MM.1S (cell line): ENCODE measurements at regions not wholly inside any gene's neighbourhood (a gene's known extent, or its start where the extent isn't known, plus 50 kb on each side); places are given as distances from the start of the nearest gene placed in this dataset.

Experiments
- EZH2 ChIP-seq: fragments of 300-600 bp; sonication (generic); optimal IDR thresholded peaks from 2 replicates; pipeline ENCODE3; 2017; ENCODE audit warnings: low read depth, mild to moderate bottlenecking, antibody characterized with exemption, low read length, mixed read lengths
- EZH2phosphoT487 ChIP-seq: fragments of 300-600 bp; sonication (generic); IDR thresholded peaks from 2 replicates; pipeline ENCODE4 v1.6.1; 2018; ENCODE audit warnings: antibody characterized with exemption, low read length
- TF ChIP-seq, protein P1 (sequence below): fragments of 300-600 bp; sonication (generic); IDR thresholded peaks from 2 replicates; pipeline ENCODE4 v1.5.1; 2016; ENCODE audit warnings: antibody characterized with exemption, low read length, mixed read lengths

DNA sequence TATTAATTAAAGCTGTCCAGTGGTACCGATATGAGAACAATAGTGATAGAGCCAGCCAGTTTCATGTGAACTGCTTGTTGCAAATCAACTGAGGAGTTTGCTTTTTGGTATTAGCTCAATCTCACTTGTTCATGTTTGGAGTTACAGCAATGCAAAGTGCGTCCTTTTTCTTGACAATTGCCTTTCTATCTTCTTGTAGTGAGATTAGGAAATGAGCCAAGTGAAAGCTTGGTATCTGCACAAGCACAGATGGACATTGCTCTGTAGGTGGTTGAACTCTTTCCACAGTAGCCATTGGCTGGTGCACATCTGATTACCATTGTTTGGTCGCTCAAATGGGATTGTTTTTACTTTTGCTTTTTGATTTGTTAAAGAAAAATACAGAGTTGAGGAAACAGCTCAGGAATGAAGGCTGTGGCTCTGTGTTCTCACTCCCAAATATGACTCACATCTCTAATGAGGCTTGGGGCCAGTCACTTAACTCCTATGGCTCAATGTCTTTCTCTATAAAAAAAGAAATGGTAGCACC lies 241.4 kb downstream of the BMP4 start:
- TF ChIP-seq, protein P1, sequence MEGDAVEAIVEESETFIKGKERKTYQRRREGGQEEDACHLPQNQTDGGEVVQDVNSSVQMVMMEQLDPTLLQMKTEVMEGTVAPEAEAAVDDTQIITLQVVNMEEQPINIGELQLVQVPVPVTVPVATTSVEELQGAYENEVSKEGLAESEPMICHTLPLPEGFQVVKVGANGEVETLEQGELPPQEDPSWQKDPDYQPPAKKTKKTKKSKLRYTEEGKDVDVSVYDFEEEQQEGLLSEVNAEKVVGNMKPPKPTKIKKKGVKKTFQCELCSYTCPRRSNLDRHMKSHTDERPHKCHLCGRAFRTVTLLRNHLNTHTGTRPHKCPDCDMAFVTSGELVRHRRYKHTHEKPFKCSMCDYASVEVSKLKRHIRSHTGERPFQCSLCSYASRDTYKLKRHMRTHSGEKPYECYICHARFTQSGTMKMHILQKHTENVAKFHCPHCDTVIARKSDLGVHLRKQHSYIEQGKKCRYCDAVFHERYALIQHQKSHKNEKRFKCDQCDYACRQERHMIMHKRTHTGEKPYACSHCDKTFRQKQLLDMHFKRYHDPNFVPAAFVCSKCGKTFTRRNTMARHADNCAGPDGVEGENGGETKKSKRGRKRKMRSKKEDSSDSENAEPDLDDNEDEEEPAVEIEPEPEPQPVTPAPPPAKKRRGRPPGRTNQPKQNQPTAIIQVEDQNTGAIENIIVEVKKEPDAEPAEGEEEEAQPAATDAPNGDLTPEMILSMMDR, result no peak
- no peak for TF ChIP-seq EZH2phosphoT487
- no peak for TF ChIP-seq EZH2
